Testis (tissue), 2 donors: ENCODE measurements at regions not wholly inside any gene's neighbourhood (a gene's known extent, or its start where the extent isn't known, plus 50 kb on each side); places are given as distances from the start of the nearest gene placed in this dataset.

Experiments
- CTCF ChIP-seq, 3 experiments: fragments of 450-650 bp in 2 of 3; fragments of 200-600 bp in 1 of 3; sonication (generic) in 1 of 3; IDR thresholded peaks; one replicate each; pipeline ENCODE4 v1.5.1; 2016 to 2019; ENCODE audit warnings: antibody characterized with exemption in 3 of 3, mild to moderate bottlenecking in 2 of 3, moderate library complexity in 1 of 3
- POLR2A ChIP-seq: fragments of 450-650 bp; IDR thresholded peaks from one replicate; pipeline ENCODE4 v1.6.1; 2017; ENCODE audit warnings: antibody characterized with exemption, mild to moderate bottlenecking, moderate library complexity

- no peak for TF ChIP-seq CTCF (IDR thresholded peaks at IDR 0.05)
- no peak for TF ChIP-seq POLR2A
These were observed 307.1 kb upstream of the ID2 start for GRCh38 chr2:8374782-8375181.
